Activated CD8-positive, alpha-beta memory T cell treated with anti-CD3 and anti-CD28 coated beads, Interleukin-2, amount 50 U/mL, for 1 hour (primary cell): ENCODE measurements at regions not wholly inside any gene's neighbourhood (a gene's known extent, or its start where the extent isn't known, plus 50 kb on each side); places are given as distances from the start of the nearest gene placed in this dataset.
"Not testable (repeated sequence)": the region's sequence is repeated elsewhere in the genome, so short reads cannot be mapped to it uniquely, and the experiment has no call there.

Experiments
- DNase-seq: peaks from one replicate; pipeline ENCODE4 v3.0.0-alpha.2; 2020; ENCODE audit errors: extremely low read depth

DNA sequence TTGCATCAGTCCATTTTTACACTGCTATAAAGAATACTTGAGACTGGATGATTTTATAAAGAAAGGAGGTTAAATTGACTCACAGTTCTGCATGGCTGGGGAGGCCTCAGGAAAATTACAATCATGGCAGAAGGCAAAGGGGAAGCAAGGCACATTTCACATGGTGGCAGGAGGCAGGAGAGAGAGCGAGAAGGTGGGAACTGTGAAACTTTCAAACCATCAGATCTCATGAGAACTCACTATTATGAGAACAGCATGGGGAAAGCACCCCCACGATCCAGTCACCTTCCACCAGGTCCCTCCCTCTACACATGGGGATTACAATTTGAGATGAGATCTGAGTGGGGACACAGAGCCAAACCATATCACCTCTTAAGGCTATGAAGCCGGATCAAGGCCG, 441.0 kb upstream of the CBLB start:
- DNase-seq, result not testable (repeated sequence)

DNA sequence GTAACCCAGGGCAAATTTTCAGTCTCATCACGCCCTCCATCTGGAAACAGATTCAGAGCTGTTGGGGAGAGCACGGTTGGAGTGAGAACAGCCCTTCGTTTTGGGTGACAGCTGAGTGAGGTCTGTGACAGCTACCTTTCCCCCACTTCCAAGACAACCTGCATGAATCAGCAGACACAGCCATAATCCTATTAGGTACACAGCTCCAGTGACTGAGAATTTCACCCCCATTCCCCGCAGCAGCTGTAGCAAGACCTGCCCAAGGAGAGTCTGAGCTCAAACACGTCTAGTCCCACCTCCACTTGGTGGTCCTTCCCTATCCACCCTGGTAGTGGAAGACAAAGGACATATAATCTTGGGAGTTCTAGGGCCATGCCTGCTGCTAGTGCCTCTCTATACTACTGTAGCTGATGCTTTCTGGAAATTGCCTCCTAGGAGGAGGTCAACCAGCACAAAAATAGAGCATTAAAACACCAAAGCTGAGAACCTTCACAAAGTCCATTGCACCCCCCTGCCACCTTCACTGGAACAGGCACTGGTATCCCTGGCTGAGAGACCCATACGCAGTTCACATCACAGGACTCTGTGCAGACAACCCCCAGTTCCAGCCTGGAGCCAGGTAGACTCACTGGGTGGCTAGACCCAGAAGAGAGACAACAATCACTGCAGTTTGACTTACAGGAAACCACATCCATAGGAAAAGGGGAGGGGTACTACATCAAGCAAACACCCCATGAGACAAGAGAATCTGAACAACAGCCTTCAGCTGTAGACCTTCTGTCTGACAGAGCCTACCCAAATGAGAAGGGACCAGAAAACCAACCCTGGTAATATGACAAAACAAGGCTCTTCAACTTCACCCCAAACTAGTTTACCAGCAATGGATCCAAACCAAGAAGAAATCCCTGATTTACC, 448.6 kb upstream of the CBLB start:
- no peak for DNase-seq

DNA sequence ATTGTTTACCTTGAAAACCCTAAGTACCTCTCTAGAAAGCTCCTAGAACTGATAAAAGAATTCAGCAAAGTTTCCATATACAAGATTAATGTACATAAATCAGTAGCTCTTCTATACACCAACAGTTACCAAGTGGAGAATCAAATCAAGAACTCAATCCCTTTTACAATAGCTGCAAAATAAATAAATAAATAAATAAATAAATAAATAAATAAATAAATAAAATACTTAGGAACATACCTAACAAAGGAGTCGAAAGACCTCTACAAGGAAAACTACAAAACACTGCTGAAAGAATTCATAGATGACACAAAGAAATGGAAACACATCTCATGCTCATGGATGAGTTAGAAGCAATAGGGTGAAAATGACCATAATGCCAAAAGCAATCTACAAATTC, 452.6 kb upstream of the CBLB start:
- DNase-seq, result not testable (repeated sequence)

- DNase-seq, result no peak
Observed at GRCh38 chr3:106323586-106323985, 454.8 kb upstream of the CBLB start.

DNA sequence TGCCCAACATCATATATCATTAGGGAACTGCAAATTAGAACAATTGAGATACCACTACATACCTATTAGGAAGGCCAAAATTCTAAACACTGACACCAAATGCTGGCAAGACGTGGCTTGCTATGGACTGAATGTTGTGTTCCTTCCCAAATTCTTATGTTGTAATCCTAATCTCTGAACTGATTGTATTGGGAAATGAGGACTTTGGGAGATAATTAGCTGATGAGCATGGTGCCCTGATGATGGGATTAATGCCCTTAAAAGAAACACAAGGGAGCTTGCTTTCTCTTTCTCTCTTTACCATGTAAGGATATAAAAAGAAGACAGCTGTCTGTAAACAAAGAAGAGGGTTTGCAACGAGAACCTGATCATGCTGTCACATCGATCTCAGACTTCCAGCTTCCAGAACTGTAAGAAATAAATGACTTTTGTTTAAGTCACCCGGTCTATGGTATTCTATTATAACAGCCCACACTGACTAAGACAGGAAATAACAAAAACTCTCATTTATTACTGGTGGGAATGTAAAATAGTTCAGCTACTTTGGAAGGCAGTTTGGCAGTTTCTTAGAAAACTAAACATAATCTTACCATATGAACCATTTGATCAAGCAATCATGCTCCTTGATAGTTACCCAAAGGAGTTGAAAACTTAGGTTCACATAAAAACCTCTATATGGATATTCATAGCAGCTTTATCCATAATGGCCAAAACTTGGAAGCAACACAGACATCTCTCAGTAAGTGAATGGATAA, 458.3 kb upstream of the CBLB start:
- no peak for DNase-seq

- DNase-seq, result no peak
Observed at GRCh38 chr3:106327696-106328025, 458.8 kb upstream of the CBLB start.

DNA sequence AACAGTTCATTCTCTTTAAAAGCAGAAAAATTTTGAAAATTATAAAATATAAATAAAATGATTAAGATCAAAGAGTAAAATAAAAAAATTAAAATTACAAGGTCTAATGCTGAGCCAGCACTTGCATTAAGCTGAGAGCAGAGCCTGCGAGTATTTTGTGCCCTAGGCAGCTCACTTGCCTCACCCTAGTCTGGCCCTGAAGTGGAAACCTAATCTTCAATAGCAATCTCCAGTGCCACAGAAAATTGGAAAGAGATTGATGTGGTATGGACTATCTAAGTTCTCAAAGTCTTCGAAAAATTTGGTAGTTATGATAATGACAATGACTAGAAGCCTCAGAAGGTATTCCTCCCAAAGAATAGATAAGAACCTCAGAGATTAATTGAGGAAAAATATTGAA, 459.4 kb upstream of the CBLB start:
- no peak for DNase-seq

DNA sequence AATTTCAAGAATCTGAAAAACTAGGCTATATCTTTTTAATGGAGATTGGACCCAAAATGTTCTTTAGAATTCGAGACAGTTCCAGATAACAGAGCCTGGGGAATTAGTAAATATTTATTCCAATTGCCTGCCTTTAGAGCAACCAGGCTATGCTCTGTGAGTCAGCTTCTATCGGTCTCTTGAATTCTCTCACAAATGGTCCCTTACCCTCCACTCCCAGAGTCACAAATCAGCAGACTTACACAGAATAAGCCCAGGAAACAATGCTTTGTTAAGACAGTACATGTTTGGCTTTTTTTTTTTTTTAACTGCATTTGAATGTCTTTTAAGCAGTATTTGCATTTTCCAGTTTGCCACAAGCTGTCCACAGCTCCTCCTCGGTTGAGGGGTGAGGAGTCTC, 460.7 kb upstream of the CBLB start:
- DNase-seq, result no peak

- no peak for DNase-seq
Observed at GRCh38 chr3:106331636-106332035, 462.8 kb upstream of the CBLB start.

DNA sequence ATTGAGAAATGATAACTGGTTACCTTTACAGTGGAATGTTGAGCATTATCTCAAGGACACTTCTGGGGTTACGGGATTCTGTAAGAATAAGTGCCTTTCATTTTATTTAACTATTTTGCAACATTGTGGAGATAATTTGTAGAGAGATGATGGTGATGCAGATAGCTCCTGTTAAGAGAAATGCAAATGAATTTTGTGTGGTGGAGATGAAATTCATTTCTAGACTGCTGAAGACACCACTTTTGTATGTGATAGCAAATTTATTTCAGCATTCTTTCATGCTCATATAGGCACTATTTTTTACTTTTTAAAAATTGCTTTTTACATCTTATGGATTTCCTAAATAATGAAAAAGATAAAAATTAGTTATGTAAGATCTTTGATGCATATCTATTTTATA, 463.3 kb upstream of the CBLB start:
- DNase-seq, result no peak

GRCh38 chr3:106332884-106333283, 464.1 kb upstream of the CBLB start:
- DNase-seq, result no peak

- DNase-seq, result no peak
Observed at GRCh38 chr3:106333911-106334618, 465.3 kb upstream of the CBLB start.

- no peak for DNase-seq
Observed at GRCh38 chr3:106336619-106337018, 467.8 kb upstream of the CBLB start.

- DNase-seq, result no peak
Observed at GRCh38 chr3:106337116-106337515, 468.3 kb upstream of the CBLB start.

DNA sequence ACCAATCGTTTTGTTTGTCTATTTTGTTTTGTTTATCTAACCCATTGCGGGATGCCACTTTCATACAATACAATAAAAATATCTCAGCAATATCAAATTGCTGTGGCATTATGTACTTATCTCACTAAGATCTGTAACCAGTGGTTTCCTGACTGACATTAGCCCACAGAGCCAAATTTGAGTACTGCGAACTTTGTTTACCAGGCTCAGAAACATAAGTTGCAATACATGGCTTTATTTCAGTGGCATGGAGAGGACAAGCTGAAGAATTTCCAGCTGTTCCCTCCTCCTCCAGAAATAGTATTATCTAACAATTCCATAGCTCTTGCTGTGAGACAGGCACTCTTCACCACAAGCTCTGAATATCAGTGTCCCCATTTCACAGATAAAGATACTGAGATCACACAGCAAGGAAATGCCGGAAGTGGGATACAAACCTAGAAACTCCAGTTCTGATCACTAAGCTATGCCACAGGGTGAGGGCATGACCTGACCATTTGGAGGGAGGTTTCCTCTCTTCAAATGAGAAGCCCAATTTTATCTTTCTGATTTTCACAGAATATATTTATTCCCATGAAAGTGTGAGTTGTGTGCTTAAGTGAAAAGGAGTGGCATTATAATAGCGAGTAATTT, 469.9 kb upstream of the CBLB start:
- DNase-seq, result no peak

GRCh38 chr3:106339551-106339950, 470.7 kb upstream of the CBLB start:
- no peak for DNase-seq

GRCh38 chr3:106341087-106341486, 472.3 kb upstream of the CBLB start:
- DNase-seq, result no peak

DNA sequence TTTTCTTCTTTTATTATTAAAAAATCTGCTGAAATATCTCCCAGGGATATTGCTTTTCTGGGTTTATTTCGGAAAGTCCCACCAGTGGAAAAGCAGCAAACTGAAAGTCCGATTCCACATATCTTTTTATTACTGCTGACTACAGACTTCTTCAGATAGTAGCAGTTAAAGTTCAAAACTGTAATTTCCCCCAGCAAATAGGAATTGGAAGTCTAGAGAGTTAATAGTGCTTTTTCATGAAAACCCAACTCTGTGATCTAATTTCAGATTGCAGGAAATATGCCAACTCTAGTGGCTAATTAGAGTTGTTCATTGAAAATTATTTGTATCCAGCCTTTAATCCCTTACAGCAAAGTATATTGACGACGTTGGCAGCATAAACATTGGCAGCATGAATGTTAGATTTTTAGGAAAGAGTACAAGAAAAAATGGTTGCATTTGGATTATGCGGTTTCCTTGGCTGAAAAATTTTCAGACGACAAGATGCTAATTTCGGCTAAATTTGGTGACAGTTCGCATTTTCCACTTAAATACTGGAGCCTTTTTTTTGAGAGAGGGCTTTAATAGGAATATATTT, 472.9 kb upstream of the CBLB start:
- no peak for DNase-seq

DNA sequence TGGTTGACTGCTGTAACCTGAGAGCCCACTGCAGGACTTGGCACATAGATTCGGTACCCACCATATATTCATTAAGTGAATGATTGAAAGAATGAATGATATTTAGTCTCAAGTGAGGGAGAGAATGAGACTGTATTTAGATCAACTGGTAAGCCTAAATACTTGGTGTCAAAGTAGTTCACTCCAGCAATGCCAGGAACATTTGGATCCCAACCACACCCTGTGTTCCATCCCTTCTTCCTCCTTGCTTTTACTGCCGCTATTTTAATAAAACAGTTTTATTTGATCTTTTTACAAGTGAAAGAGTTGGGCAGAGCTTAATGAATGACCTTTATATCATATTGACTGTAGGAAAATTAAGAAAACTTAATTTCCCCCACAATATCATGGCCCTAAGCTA, 473.6 kb upstream of the CBLB start:
- no peak for DNase-seq

GRCh38 chr3:106343811-106344210, 475.0 kb upstream of the CBLB start:
- DNase-seq, result no peak

- no peak for DNase-seq
Observed at GRCh38 chr3:106345353-106346027, 476.7 kb upstream of the CBLB start.
